Esophagus squamous epithelium (tissue), 4 donors: ENCODE measurements at regions not wholly inside any gene's neighbourhood (a gene's known extent, or its start where the extent isn't known, plus 50 kb on each side); places are given as distances from the start of the nearest gene placed in this dataset.

Experiments used
- POLR2A ChIP-seq, 4 donors: fragments of 450-650 bp; IDR thresholded peaks; one replicate each; pipeline ENCODE4 v1.6.1; 2017; ENCODE audit warnings: antibody characterized with exemption in 4 of 4, mild to moderate bottlenecking in 4 of 4, moderate library complexity in 3 of 4
- TF ChIP-seq, protein P1 (sequence below), 6 experiments: fragments of 450-650 bp in 4 of 6; fragments of 200-600 bp in 2 of 6; sonication (generic) in 2 of 6; IDR thresholded peaks; one replicate each; pipeline ENCODE4 v1.5.1; 2016 to 2019; ENCODE audit warnings: antibody characterized with exemption in 6 of 6, mild to moderate bottlenecking in 4 of 6, moderate library complexity in 4 of 6

GRCh38 chr12:5264006-5264405, 167.9 kb upstream of the NTF3 start:
- TF ChIP-seq, protein P1, sequence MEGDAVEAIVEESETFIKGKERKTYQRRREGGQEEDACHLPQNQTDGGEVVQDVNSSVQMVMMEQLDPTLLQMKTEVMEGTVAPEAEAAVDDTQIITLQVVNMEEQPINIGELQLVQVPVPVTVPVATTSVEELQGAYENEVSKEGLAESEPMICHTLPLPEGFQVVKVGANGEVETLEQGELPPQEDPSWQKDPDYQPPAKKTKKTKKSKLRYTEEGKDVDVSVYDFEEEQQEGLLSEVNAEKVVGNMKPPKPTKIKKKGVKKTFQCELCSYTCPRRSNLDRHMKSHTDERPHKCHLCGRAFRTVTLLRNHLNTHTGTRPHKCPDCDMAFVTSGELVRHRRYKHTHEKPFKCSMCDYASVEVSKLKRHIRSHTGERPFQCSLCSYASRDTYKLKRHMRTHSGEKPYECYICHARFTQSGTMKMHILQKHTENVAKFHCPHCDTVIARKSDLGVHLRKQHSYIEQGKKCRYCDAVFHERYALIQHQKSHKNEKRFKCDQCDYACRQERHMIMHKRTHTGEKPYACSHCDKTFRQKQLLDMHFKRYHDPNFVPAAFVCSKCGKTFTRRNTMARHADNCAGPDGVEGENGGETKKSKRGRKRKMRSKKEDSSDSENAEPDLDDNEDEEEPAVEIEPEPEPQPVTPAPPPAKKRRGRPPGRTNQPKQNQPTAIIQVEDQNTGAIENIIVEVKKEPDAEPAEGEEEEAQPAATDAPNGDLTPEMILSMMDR (IDR thresholded peaks at IDR 0.05): no peak
- TF ChIP-seq POLR2A (IDR thresholded peaks at IDR 0.05): no peak
